HT1080 (cell line): ENCODE measurements at regions not wholly inside any gene's neighbourhood (a gene's known extent, or its start where the extent isn't known, plus 50 kb on each side); places are given as distances from the start of the nearest gene placed in this dataset.

ENCODE experiments used
- DNase-seq: peaks from one replicate; pipeline ENCODE4 v3.0.0-alpha.2; 2015; ENCODE audit warnings: low read depth

- DNase-seq = peak; percentile 98
Measured at GRCh38 chr5:60196385-60197113, 303.0 kb upstream of the PDE4D start.

GRCh38 chr5:60195551-60195950 lies 302.0 kb upstream of the PDE4D start:
- no peak for DNase-seq

GRCh38 chr5:60195083-60195482 lies 301.6 kb upstream of the PDE4D start:
- DNase-seq = no peak

GRCh38 chr5:60185231-60186099 lies 291.9 kb upstream of the PDE4D start:
- no peak for DNase-seq

- DNase-seq = no peak
Measured at GRCh38 chr5:60184606-60185005, 291.1 kb upstream of the PDE4D start.

GRCh38 chr5:60183881-60184280 lies 290.4 kb upstream of the PDE4D start:
- no peak for DNase-seq

- no peak for DNase-seq
Measured at GRCh38 chr5:60178101-60178500, 284.6 kb upstream of the PDE4D start.

- DNase-seq = peak; percentile 1
Measured at GRCh38 chr5:60177596-60177995, 284.1 kb upstream of the PDE4D start.

GRCh38 chr5:60173667-60174066 lies 280.1 kb upstream of the PDE4D start:
- no peak for DNase-seq

GRCh38 chr5:60163762-60164161 lies 270.2 kb upstream of the PDE4D start:
- no peak for DNase-seq

GRCh38 chr5:60162441-60162840 lies 268.9 kb upstream of the PDE4D start:
- no peak for DNase-seq

GRCh38 chr5:60161340-60161934 lies 267.9 kb upstream of the PDE4D start:
- peak; percentile 15 for DNase-seq

- DNase-seq = no peak
Measured at GRCh38 chr5:60149081-60149480, 255.6 kb upstream of the PDE4D start.

- DNase-seq = peak; percentile 44
Measured at GRCh38 chr5:60148366-60148765, 254.8 kb upstream of the PDE4D start.

GRCh38 chr5:60147791-60148190 lies 254.3 kb upstream of the PDE4D start:
- DNase-seq = no peak

- DNase-seq = no peak
Measured at GRCh38 chr5:60143942-60144549, 250.5 kb upstream of the PDE4D start.

GRCh38 chr5:60141119-60141518 lies 247.6 kb upstream of the PDE4D start:
- no peak for DNase-seq

GRCh38 chr5:60136841-60137240 lies 243.3 kb upstream of the PDE4D start:
- DNase-seq = no peak

- no peak for DNase-seq
Measured at GRCh38 chr5:60131504-60131903, 238.0 kb upstream of the PDE4D start.

- no peak for DNase-seq
Measured at GRCh38 chr5:60125636-60126035, 232.1 kb upstream of the PDE4D start.

- peak; percentile 84 for DNase-seq
Measured at GRCh38 chr5:60102961-60103693, 209.6 kb upstream of the PDE4D start.
